Pancreas (tissue), 10 donors: ENCODE measurements at regions not wholly inside any gene's neighbourhood (a gene's known extent, or its start where the extent isn't known, plus 50 kb on each side); places are given as distances from the start of the nearest gene placed in this dataset.
A peak's percentile ranks its signal among the peaks of the same experiment; 100 is the strongest.

Experiments
- ATAC-seq, 4 donors: fragments of 200-7000 bp; cut with Tn5 transposase; one replicate each; pipeline versions ENCODE4 v1.8.0 to v1.9.1; 2020; ENCODE audit warnings: mild to moderate bottlenecking in 4 of 4, moderate library complexity in 4 of 4
- DNase-seq, 6 donors: peaks; one replicate each; pipeline ENCODE4 v3.0.0-alpha.2; 2020
- FAIRE-seq: peaks from 2 replicates; lab custom pipeline; 2012; peaks lifted over from hg19 to GRCh38; lab: Jason Lieb, UNC
- H3K27ac ChIP-seq, 4 donors: fragments of 200-600 bp; sonication (generic); 1 replicate in 3 of 4; 2 replicates in 1 of 4; pipeline versions ENCODE4 v1.5.0 to v1.8.0; 2020
- H3K27me3 ChIP-seq, 4 donors: fragments of 200-600 bp; one replicate each; pipeline ENCODE4 v1.8.0; 2021
- H3K36me3 ChIP-seq, 3 donors: fragments of 200-600 bp; sonication (generic) in 1 of 3; one replicate each; pipeline versions ENCODE4 v1.5.0 to v1.8.0; 2020 to 2021
- H3K4me1 ChIP-seq, 3 donors: fragments of 200-600 bp; one replicate each; pipeline ENCODE4 v1.8.0; 2021
- H3K4me3 ChIP-seq, 4 donors: fragments of 200-600 bp; sonication (generic) in 2 of 4; one replicate each; pipeline versions ENCODE4 v1.5.0 to v1.8.0; 2020 to 2021
- H3K9me3 ChIP-seq, 4 donors: fragments of 200-600 bp; one replicate each; pipeline ENCODE4 v1.8.0; 2021
- WGBS, 2 donors: extraction: QIAGEN DNeasy Blood & Tissue Kit; methylation state at CpG; one replicate each; pipeline ENCODE4 v1.1.7; 2013; 5-methylcytosine and 5-hydroxymethylcytosine counted together
- intact Hi-C, 3 donors: fragments of 100-400 bp; cut with DNase I; formaldehyde crosslinking; loops; one replicate each; pipeline versions ENCODE4 v1.11.1 to v1.14.2; 2022
- TF ChIP-seq, protein P1 (sequence below), 4 donors: fragments of 200-600 bp; sonication (generic) in 3 of 4; IDR thresholded peaks; one replicate each; pipeline versions ENCODE4 v1.5.0 to v1.8.0; 2021; ENCODE audit warnings: antibody characterized with exemption in 4 of 4
- donor health status: healthy with polysubstance abuse.
- donor health status: DM: no; HTN: no; CAD: no; lungs with moderate emphysema.
- donor health status: DM: no; HTN: no; CAD: no.
- donor health status: control.
- donor health status: control.
- donor health status: Bipolar disorder and iron deficiency.
- donor health status: DM: yes; HTN: yes; CAD: no.
- donor health status: DM: no; HTN: no; CAD: no.
- donor health status: DM: no; HTN: no; CAD: no.
- donor health status: DM: yes; HTN: yes; CAD: no.

DNA sequence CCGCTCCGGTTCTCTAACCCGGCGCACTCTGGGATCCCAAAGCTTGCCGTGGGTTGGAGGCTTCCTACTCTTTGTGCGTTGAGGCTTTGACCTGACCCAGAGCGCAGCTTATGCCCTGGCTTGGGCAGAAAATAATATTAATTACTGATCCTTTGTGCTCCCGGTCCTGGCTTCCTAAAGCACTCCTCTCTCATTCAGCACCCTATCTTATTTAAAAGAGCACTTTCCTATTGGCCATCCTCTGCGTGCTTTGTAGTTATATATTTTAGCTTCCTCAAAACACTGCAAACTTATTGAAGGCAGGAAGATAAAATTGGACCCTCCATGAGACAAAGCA, 466.0 kb downstream of the XPNPEP1 start:
- H3K9me3 ChIP-seq = no peaks in the 10 kb centered on the region
- no peaks in the 10 kb centered on the region for H3K36me3 ChIP-seq
- TF ChIP-seq, protein P1, sequence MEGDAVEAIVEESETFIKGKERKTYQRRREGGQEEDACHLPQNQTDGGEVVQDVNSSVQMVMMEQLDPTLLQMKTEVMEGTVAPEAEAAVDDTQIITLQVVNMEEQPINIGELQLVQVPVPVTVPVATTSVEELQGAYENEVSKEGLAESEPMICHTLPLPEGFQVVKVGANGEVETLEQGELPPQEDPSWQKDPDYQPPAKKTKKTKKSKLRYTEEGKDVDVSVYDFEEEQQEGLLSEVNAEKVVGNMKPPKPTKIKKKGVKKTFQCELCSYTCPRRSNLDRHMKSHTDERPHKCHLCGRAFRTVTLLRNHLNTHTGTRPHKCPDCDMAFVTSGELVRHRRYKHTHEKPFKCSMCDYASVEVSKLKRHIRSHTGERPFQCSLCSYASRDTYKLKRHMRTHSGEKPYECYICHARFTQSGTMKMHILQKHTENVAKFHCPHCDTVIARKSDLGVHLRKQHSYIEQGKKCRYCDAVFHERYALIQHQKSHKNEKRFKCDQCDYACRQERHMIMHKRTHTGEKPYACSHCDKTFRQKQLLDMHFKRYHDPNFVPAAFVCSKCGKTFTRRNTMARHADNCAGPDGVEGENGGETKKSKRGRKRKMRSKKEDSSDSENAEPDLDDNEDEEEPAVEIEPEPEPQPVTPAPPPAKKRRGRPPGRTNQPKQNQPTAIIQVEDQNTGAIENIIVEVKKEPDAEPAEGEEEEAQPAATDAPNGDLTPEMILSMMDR (IDR thresholded peaks at IDR 0.05) = no peak
- no peak overlapping the region for H3K27ac ChIP-seq
- intact Hi-C loops = no loop called here
- H3K27me3 ChIP-seq = peaks cover 0 to 10% (median 0%) of the 10 kb centered on the region in 4 donors
- no peak for DNase-seq
- peak overlapping the region in 1 of 4 donors; percentile 30 for H3K4me3 ChIP-seq
- 7 to 10% methylated on average over 9 of the region's 9 CpGs for WGBS, 2 donors
- H3K4me1 ChIP-seq = no peaks in the 10 kb centered on the region
- ATAC-seq = no peak
- FAIRE-seq = no peak

DNA sequence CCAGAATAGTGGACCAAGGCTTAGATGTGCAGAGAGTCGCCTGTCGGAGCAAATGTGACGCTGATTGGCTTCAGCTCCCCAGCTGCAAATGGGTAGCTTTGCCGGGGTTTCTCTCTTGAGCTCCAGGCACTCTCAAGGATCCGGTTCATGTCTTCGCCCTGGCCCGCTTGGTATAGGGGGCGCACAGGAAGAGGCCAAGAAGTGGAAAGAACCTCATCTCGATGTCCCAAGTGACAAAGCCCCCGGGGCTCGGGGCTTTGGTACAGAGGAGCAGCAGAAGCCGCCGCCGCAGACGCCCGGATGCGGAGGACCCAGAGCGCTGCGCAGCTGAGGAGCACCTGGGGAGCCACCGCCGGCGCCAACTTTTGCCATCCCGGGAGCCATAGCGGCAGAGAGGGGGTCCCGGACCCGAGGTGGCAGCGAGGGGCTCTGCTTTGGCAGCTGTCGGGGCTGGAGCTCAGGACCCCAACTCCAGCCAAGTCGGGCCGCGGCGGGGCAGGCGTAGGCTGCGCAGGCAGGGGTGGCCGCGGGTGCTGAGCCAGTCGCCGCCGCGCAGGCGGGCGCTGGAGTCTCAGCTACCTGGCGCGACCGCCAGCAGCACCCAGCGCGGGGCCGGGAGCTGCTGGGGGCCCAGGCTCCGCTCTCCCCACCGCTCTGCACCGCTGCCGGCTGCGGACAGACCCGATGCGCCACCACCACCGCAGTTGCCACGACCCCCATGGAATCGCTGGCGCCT, 466.6 kb downstream of the XPNPEP1 start:
- H3K27ac ChIP-seq = no peak overlapping the region
- H3K36me3 ChIP-seq = no peaks in the 10 kb centered on the region
- 2% methylated on average over 57 to 59 of the region's 59 CpGs for WGBS, 2 donors
- FAIRE-seq = no peak
- ATAC-seq = peak in 2 of 4 donors; percentile 40 to 46
- no peaks in the 10 kb centered on the region for H3K4me1 ChIP-seq
- peaks cover 0 to 10% (median 0%) of the 10 kb centered on the region in 4 donors for H3K27me3 ChIP-seq
- intact Hi-C loops = no loop called here
- DNase-seq = peak in 3 of 6 donors; percentile 15 to 54 (median 54)
- TF ChIP-seq, protein P1 (IDR thresholded peaks at IDR 0.05) = no peak
- no peaks in the 10 kb centered on the region for H3K9me3 ChIP-seq
- H3K4me3 ChIP-seq = peak overlapping the region in 1 of 4 donors; percentile 30

DNA sequence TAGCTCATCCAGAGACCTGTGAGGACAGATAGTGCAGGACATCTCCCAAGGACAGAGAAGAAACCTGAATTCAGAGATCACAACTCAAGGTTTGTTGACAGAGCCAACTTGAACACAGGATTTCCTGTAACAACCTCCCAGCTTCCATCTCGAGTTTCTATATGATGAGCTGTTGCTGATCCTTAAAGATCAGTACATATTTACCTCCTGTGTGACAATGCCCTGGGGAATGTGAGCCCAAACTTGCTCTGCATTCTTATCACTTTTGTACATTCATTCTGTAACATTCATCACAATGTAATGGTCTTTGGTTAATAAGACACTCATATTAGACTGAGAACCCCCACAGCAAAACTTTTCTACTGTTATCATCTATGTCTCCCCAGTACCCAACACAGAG, 468.6 kb downstream of the XPNPEP1 start:
- no peak overlapping the region for H3K4me3 ChIP-seq
- H3K27me3 ChIP-seq = peaks cover 0 to 10% (median 0%) of the 10 kb centered on the region in 4 donors
- no peak overlapping the region for H3K27ac ChIP-seq
- intact Hi-C loops = no loop called here
- H3K4me1 ChIP-seq = no peaks in the 10 kb centered on the region
- TF ChIP-seq, protein P1 (IDR thresholded peaks at IDR 0.05) = no peak
- no peak for DNase-seq
- no peaks in the 10 kb centered on the region for H3K9me3 ChIP-seq
- no peak for ATAC-seq
- no peaks in the 10 kb centered on the region for H3K36me3 ChIP-seq
- no peak for FAIRE-seq
- WGBS, 2 donors = 8 to 30% methylated on average over 1 of the region's 1 CpG

DNA sequence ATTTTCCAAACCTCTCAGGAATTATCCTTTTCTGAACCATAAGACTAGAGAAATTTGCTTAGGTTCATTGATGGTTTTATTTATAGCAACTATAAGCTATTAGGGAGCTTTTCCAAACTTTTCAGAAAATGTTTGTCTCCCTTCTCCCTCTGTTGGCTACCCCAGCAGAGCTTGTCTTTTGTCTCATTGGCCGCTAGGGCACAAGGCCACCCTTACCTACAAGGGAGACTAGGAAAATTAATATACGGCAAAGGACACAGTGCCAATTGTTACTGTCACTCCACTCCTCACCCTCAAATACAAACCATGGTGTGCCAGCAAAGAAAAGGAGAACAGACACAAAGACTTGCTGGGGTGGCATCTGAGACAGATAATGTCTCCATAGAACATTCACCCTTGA, 471.4 kb downstream of the XPNPEP1 start:
- no peak for FAIRE-seq
- TF ChIP-seq, protein P1 (IDR thresholded peaks at IDR 0.05) = no peak
- WGBS, 2 donors = 61 to 76% methylated on average over 2 of the region's 2 CpGs
- no peak overlapping the region for H3K4me3 ChIP-seq
- peaks cover 0 to 2% (median 0%) of the 10 kb centered on the region in 4 donors for H3K27me3 ChIP-seq
- no peak overlapping the region for H3K27ac ChIP-seq
- no peaks in the 10 kb centered on the region for H3K9me3 ChIP-seq
- no peak for DNase-seq
- ATAC-seq = no peak
- no peaks in the 10 kb centered on the region for H3K4me1 ChIP-seq
- intact Hi-C loops = no loop called here
- H3K36me3 ChIP-seq = no peaks in the 10 kb centered on the region

DNA sequence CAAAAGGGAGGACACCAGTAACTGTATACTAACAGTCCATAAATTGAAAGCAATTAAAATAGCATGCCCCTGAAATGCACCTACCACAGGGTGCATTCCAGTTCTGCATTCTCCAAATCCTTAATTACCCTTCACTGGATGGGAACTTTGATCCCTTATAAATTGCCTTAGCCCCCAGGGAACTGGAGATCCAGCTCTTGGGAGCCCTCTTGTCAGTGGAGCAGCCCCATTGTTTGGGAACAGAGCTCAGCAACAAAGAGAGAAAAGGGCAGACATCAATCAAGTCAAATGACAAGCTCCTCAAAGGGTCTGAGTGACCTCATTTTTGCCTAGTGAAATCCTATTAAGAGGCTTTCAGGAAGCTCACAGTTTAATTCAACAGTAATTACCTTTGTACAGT, 472.6 kb downstream of the XPNPEP1 start:
- H3K4me3 ChIP-seq = no peak overlapping the region
- no peaks in the 10 kb centered on the region for H3K9me3 ChIP-seq
- no peak for ATAC-seq
- intact Hi-C loops = no loop called here
- no peak for DNase-seq
- FAIRE-seq = no peak
- H3K27me3 ChIP-seq = peaks cover 0 to 9% (median 0%) of the 10 kb centered on the region in 4 donors
- H3K36me3 ChIP-seq = no peaks in the 10 kb centered on the region
- no peak overlapping the region for H3K27ac ChIP-seq
- no peaks in the 10 kb centered on the region for H3K4me1 ChIP-seq
- TF ChIP-seq, protein P1 (IDR thresholded peaks at IDR 0.05) = no peak
